Breast epithelium (tissue), 4 donors: ENCODE measurements at regions not wholly inside any gene's neighbourhood (a gene's known extent, or its start where the extent isn't known, plus 50 kb on each side); places are given as distances from the start of the nearest gene placed in this dataset.
A peak's percentile ranks its signal among the peaks of the same experiment; 100 is the strongest.

ENCODE experiments used
- DNase-seq, 2 donors: peaks; one replicate each; pipeline ENCODE4 v3.0.0-alpha.2; 2019; ENCODE audit warnings: low spot score in 2 of 2
- H3K27ac ChIP-seq, 2 donors: fragments of 200-600 bp; sonication (generic) in 1 of 2; one replicate each; pipeline ENCODE4 v1.5.1; 2016 to 2019; ENCODE audit warnings: mild to moderate bottlenecking in 1 of 2
- H3K27me3 ChIP-seq, 2 donors: fragments of 200-600 bp; sonication (generic) in 1 of 2; one replicate each; pipeline versions ENCODE4 v1.5.1 to v1.6.0; 2017 to 2019; ENCODE audit warnings: control low read depth in 1 of 2, mild to moderate bottlenecking in 1 of 2
- H3K36me3 ChIP-seq: fragments of 200-600 bp; one replicate; pipeline ENCODE4 v1.5.1; 2019
- H3K4me1 ChIP-seq, 2 donors: fragments of 200-600 bp; sonication (generic); one replicate each; pipeline ENCODE4 v1.5.1; 2016 to 2019; ENCODE audit warnings: control low read depth in 1 of 2
- H3K4me3 ChIP-seq, 3 donors: fragments of 200-600 bp; sonication (generic); 1 replicate in 2 of 3; 2 replicates in 1 of 3; pipeline ENCODE4 v1.5.1; 2016 to 2019; ENCODE audit warnings: mild to moderate bottlenecking in 3 of 3, moderate library complexity in 2 of 3
- H3K9me3 ChIP-seq, 2 donors: fragments of 200-600 bp; sonication (generic) in 1 of 2; one replicate each; pipeline ENCODE4 v1.5.1; 2016 to 2019; ENCODE audit warnings: control low read depth in 1 of 2
- POLR2A ChIP-seq: fragments of 450-650 bp; IDR thresholded peaks from one replicate; pipeline ENCODE4 v1.6.1; 2016; ENCODE audit warnings: antibody characterized with exemption, mild to moderate bottlenecking, moderate library complexity
- POLR2AphosphoS5 ChIP-seq, 3 donors: sonication (generic); formaldehyde crosslinking; IDR thresholded peaks; one replicate each; pipeline ENCODE4 v1.6.1; 2017; ENCODE audit warnings: antibody characterized with exemption in 3 of 3
- intact Hi-C: fragments of 100-400 bp; cut with DNase I; formaldehyde crosslinking; loops from one replicate; pipeline ENCODE4 v1.15.1; 2023; ENCODE audit warnings: low total_unique reads
- TF ChIP-seq, protein P1 (sequence below), 3 donors: fragments of 450-650 bp; IDR thresholded peaks; one replicate each; pipeline ENCODE4 v1.5.1; 2016 to 2017; ENCODE audit warnings: antibody characterized with exemption in 3 of 3, mild to moderate bottlenecking in 3 of 3, moderate library complexity in 3 of 3

DNA sequence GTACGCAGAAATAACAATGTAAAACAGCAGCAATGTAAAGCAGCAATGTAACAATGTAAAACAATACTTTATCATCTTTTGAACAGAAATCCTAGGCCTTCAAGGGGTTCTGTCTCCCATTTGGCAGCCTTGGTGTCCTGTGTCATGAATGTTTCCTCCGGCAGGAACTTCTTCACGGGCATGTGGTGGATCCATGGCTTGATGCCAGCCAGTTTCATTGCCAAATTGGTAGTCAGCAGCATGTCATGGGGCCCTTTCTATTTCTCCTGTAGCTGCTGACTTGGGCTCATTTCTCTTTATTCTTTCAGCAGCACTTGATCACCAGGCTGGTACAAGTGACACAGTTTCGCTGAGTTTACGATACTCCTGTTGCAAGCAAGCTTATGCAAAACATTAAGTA, 275.3 kb downstream of the HTR1A start:
- intact Hi-C loops, result no loop called here
- Histone ChIP-seq H3K4me1 (no peaks in the 10 kb centered on the region), H3K36me3 (no peaks in the 10 kb centered on the region), H3K27ac (no peak overlapping the region), H3K9me3 (peaks cover 0 to 7% of the 10 kb centered on the region in 2 donors), H3K4me3 (no peak overlapping the region), H3K27me3 (no peaks in the 10 kb centered on the region)
- DNase-seq, result peak in 1 of 2 donors; percentile 26
- TF ChIP-seq POLR2A (no peak), POLR2AphosphoS5 (IDR thresholded peaks at IDR 0.05) (no peak)
- TF ChIP-seq, protein P1, sequence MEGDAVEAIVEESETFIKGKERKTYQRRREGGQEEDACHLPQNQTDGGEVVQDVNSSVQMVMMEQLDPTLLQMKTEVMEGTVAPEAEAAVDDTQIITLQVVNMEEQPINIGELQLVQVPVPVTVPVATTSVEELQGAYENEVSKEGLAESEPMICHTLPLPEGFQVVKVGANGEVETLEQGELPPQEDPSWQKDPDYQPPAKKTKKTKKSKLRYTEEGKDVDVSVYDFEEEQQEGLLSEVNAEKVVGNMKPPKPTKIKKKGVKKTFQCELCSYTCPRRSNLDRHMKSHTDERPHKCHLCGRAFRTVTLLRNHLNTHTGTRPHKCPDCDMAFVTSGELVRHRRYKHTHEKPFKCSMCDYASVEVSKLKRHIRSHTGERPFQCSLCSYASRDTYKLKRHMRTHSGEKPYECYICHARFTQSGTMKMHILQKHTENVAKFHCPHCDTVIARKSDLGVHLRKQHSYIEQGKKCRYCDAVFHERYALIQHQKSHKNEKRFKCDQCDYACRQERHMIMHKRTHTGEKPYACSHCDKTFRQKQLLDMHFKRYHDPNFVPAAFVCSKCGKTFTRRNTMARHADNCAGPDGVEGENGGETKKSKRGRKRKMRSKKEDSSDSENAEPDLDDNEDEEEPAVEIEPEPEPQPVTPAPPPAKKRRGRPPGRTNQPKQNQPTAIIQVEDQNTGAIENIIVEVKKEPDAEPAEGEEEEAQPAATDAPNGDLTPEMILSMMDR (IDR thresholded peaks at IDR 0.05), result no peak

- H3K4me1 ChIP-seq, result no peaks in the 10 kb centered on the region
- no peak for TF ChIP-seq POLR2A
- TF ChIP-seq POLR2AphosphoS5 (IDR thresholded peaks at IDR 0.05), result no peak
- TF ChIP-seq, protein P1 (IDR thresholded peaks at IDR 0.05), result no peak
- no peak overlapping the region for H3K4me3 ChIP-seq
- no peak for DNase-seq
- intact Hi-C loops, result no loop called here
- peaks cover 0 to 8% of the 10 kb centered on the region in 2 donors for H3K9me3 ChIP-seq
- no peaks in the 10 kb centered on the region for H3K27me3 ChIP-seq
- H3K36me3 ChIP-seq, result no peaks in the 10 kb centered on the region
- H3K27ac ChIP-seq, result no peak overlapping the region
These were observed 276.1 kb downstream of the HTR1A start for GRCh38 chr5:63686181-63686580.

GRCh38 chr5:63685454-63685853, 276.8 kb downstream of the HTR1A start:
- H3K27ac ChIP-seq, result no peak overlapping the region
- TF ChIP-seq, protein P1 (IDR thresholded peaks at IDR 0.05), result no peak
- TF ChIP-seq POLR2AphosphoS5 (IDR thresholded peaks at IDR 0.05), result no peak
- H3K36me3 ChIP-seq, result no peaks in the 10 kb centered on the region
- peaks cover 0 to 8% of the 10 kb centered on the region in 2 donors for H3K9me3 ChIP-seq
- no peak overlapping the region for H3K4me3 ChIP-seq
- H3K4me1 ChIP-seq, result no peaks in the 10 kb centered on the region
- H3K27me3 ChIP-seq, result no peaks in the 10 kb centered on the region
- intact Hi-C loops, result no loop called here
- no peak for DNase-seq

DNA sequence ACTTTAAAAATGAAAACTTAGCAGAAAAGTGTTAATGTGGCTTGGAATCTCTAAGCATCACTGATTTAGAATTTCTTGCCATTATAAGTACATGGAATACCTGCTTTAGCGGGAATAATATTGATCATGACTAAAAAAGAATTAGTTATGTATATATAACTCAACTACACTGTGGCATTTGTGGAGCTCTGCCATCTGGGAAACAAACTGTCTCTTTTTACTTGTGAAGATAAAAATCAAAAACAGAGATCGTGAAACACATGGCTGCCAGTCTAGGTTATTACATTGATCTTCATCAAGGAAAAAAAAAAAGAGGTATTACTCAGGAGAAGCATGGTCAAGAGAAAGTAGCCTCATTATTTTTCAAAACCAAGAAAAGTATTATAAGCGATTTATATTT, 287.4 kb downstream of the HTR1A start:
- H3K27me3 ChIP-seq, result no peaks in the 10 kb centered on the region
- H3K4me3 ChIP-seq, result no peak overlapping the region
- intact Hi-C loops, result no loop called here
- DNase-seq, result no peak
- no peaks in the 10 kb centered on the region for H3K9me3 ChIP-seq
- no peak overlapping the region for H3K27ac ChIP-seq
- H3K4me1 ChIP-seq, result no peaks in the 10 kb centered on the region
- TF ChIP-seq, protein P1 (IDR thresholded peaks at IDR 0.05), result no peak
- TF ChIP-seq POLR2A (no peak), POLR2AphosphoS5 (IDR thresholded peaks at IDR 0.05) (no peak)
- H3K36me3 ChIP-seq, result no peaks in the 10 kb centered on the region

DNA sequence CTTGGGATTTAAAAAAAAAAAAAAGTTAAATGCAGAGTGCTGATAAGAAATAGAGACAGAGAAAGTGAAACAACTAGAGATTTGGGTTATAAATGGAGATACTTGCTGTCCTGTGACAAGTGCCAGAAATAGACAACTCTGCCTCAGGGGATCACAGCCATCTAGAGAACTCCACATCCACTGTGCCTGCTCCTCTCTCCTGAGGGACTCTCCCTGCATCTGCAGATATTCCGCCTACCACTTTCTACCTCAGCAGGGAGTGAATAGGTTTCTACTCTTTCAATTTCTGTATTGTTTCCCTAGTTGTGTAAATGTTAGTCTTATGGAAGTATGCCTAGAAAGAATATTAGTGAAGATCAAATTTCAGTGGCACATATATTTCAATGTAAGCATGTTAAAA, 307.2 kb downstream of the HTR1A start:
- Histone ChIP-seq H3K9me3 (no peaks in the 10 kb centered on the region), H3K27ac (no peak overlapping the region), H3K27me3 (no peaks in the 10 kb centered on the region), H3K4me1 (no peaks in the 10 kb centered on the region), H3K4me3 (no peak overlapping the region), H3K36me3 (no peaks in the 10 kb centered on the region)
- no peak for DNase-seq
- intact Hi-C loops, result no loop called here
- TF ChIP-seq POLR2A (no peak), POLR2AphosphoS5 (IDR thresholded peaks at IDR 0.05) (no peak)
- TF ChIP-seq, protein P1 (IDR thresholded peaks at IDR 0.05), result no peak
